ENCODE measurements at regions not wholly inside any gene's neighbourhood (a gene's known extent, or its start where the extent isn't known, plus 50 kb on each side); places are given as distances from the start of the nearest gene placed in this dataset.

DNA sequence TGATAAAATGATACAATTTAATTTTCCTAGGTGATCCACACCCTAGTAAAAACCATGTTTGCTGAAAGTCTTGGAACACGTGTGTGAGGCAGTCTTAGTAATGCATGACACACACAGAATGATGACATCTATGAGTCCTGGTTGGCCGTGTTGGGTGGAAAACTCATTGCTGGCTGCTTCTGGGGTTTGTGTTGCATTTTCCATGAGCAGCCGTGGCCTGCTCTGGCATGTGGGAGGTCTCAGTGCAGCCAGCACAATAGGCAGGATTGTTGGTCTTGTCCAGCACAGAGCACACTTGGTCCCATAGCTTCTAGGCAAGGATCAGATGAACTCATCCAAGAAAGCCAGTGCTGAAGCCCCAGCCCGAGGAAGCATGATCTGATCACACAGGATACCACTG is 172.8 kb upstream of the UBE3A start:
- TF ChIP-seq, protein P1, sequence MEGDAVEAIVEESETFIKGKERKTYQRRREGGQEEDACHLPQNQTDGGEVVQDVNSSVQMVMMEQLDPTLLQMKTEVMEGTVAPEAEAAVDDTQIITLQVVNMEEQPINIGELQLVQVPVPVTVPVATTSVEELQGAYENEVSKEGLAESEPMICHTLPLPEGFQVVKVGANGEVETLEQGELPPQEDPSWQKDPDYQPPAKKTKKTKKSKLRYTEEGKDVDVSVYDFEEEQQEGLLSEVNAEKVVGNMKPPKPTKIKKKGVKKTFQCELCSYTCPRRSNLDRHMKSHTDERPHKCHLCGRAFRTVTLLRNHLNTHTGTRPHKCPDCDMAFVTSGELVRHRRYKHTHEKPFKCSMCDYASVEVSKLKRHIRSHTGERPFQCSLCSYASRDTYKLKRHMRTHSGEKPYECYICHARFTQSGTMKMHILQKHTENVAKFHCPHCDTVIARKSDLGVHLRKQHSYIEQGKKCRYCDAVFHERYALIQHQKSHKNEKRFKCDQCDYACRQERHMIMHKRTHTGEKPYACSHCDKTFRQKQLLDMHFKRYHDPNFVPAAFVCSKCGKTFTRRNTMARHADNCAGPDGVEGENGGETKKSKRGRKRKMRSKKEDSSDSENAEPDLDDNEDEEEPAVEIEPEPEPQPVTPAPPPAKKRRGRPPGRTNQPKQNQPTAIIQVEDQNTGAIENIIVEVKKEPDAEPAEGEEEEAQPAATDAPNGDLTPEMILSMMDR (IDR thresholded peaks at IDR 0.05), result no peak
- TF ChIP-seq POLR2A (IDR thresholded peaks at IDR 0.05), result no peak
- TF ChIP-seq POLR2AphosphoS5 (IDR thresholded peaks at IDR 0.05), result no peak
- no peak for TF ChIP-seq EP300 (IDR thresholded peaks at IDR 0.05; ENCODE audit: low read depth)

All from transverse colon (tissue), 4 donors.